GM12891 (cell line): ENCODE measurements at regions not wholly inside any gene's neighbourhood (a gene's known extent, or its start where the extent isn't known, plus 50 kb on each side); places are given as distances from the start of the nearest gene placed in this dataset.

ENCODE experiments used
- DNase-seq: peaks from one replicate; pipeline ENCODE4 v3.0.0; 2011; ENCODE audit warnings: low spot score; ENCODE audit not compliant: insufficient read length
- FAIRE-seq: peaks from 2 replicates; lab custom pipeline; 2011; peaks lifted over from hg19 to GRCh38; lab: Jason Lieb, UNC
- PAX5 ChIP-seq: IDR thresholded peaks from 2 replicates; pipeline ENCODE4 v1.6.1; 2011; ENCODE audit warnings: low read length, moderate library complexity, mild to moderate bottlenecking; ENCODE audit not compliant: insufficient read depth, severe bottlenecking
- POLR2A ChIP-seq: IDR thresholded peaks from 2 replicates; pipeline ENCODE4 v1.6.1; 2011; ENCODE audit warnings: low read depth, low read length, control low read depth
- POLR2AphosphoS5 ChIP-seq: IDR thresholded peaks from 2 replicates; pipeline ENCODE4 v1.6.1; 2011; ENCODE audit warnings: low read depth, low read length, control low read depth
- POU2F2 ChIP-seq: IDR thresholded peaks from 2 replicates; pipeline ENCODE4 v1.6.1; 2011; ENCODE audit warnings: low read depth, mild to moderate bottlenecking, control low read depth, low read length, moderate library complexity
- SPI1 ChIP-seq: IDR thresholded peaks from 2 replicates; pipeline ENCODE4 v1.6.1; 2011; ENCODE audit warnings: low read depth, low read length, control low read depth
- TAF1 ChIP-seq: IDR thresholded peaks from 2 replicates; pipeline ENCODE4 v1.6.1; 2011; ENCODE audit warnings: low read depth, low read length, control low read depth

DNA sequence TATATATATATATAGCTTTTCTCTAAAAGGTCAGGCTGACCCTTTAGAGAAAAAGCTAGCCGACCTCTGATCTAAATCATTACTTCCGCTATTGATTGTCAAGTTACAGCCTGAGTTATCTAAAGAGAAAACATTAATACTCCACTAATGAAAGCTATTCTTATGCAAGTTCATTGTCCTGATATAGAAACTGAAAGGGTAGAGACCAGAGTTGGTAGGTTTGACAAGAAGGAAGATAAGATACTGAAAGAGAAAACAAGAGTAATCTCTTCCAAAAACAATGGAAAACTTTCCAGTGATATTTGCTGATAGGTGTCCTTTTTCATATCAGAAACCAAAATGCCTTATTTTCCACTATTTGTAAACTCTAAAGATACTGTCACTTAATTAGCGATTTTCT is 62.8 kb upstream of the SLC39A10 start:
- FAIRE-seq (no peak), DNase-seq (no peak)
- TF ChIP-seq POLR2A, result no peak

DNA sequence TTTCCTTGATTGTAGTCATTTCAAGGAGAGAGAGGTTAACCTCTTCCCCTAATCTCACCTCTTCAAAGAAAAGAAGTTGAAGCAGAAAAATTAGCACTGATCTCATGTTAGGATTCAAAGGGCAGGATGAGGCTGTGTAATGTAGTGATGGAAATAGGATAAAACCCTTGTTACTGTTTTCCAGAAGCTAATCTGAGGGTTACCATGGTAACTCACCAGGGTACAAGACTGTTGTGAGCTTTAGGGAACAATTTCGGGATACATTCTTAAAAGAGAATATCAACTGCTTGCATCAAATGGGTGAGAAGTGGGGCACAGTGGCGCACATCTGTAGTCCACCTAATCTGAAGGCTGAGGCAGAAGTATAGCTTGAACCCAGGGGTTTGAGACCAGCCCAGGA is 64.9 kb upstream of the SLC39A10 start:
- no peak for TF ChIP-seq POLR2AphosphoS5
- no peak for TF ChIP-seq POU2F2
- no peak for TF ChIP-seq SPI1
- TF ChIP-seq POLR2A, result no peak
- no peak for TF ChIP-seq TAF1
- FAIRE-seq, result no peak

DNA sequence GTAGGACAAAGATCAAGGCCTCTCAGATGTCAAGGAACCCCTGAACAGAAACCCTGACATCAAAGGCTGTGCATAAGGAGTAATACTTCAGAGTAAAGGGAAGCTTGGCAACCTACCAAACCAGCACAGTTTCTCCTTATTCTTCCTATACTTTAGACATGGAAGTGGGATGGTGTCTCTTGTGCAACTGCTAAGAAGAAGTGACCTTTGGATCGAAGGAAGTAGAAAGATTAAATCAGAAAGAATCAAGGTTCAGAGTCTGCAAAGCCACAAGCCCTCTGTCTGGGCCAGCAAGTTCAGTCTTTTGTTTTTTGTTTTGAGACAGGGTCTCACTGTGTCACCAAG is 66.2 kb upstream of the SLC39A10 start:
- DNase-seq, result no peak
- no peak for TF ChIP-seq PAX5
- TF ChIP-seq POLR2A, result no peak
- no peak for TF ChIP-seq POU2F2
- TF ChIP-seq TAF1, result no peak
- TF ChIP-seq POLR2AphosphoS5, result no peak
- TF ChIP-seq SPI1, result no peak
- no peak for FAIRE-seq

More for the DNA sequence above, 64.9 kb upstream of the SLC39A10 start:
- DNase-seq, result no peak

DNA sequence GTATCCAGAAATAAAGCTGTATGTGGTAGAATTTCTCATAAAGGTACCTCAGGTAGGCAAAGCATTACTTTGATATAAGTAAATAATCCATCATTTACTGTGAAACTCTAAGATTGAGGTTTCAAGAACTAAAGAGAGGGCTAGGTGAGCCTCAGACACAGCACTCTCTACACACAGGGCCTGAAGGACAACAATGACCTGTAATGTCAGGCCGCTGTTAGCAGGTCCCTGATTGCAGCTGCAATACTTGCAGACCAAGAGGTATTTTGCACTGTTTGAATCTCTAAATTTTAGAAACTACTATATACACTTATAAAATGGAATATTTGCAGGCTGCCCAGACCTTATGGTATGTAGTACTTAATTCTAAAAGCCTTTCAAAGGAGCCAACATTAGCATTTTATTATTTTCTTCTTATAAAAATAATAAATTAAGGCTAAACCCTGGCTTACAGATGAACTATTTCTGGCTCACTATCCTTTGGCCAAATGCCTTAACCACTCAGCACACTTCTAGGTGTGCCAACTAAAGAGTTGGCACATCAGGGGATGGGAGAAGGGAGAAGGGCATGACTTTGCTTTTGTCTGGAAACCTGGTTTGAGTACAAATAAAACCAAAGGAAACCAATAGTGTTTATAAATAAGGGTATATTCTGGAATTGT is 66.7 kb upstream of the SLC39A10 start:
- FAIRE-seq (no peak), DNase-seq (no peak)
- TF ChIP-seq TAF1, result no peak
- no peak for TF ChIP-seq POLR2AphosphoS5
- TF ChIP-seq PAX5, result no peak
- TF ChIP-seq SPI1, result no peak
- no peak for TF ChIP-seq POU2F2
- no peak for TF ChIP-seq POLR2A

DNA sequence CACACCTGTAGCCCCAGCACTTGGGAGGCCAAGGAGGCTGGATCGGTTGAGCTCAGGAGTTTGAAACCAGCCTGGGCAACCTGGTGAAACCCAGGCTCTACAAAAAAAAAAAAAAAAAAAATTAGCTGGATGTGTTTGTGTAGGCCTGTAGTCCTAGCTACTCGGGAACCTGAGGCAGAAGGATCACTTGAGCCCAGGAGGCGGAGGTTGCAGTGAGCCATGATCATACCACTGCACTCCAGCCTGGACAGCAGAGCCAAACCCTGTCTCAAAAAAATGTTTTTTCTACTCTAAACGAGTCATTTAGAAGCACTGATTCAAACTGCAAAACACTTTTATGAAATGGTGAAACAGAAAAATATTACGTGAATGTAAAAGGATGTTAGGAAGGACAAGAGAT is 69.1 kb upstream of the SLC39A10 start:
- TF ChIP-seq PAX5, result no peak
- no peak for TF ChIP-seq POU2F2
- no peak for TF ChIP-seq TAF1
- TF ChIP-seq SPI1, result no peak
- no peak for TF ChIP-seq POLR2A
- no peak for TF ChIP-seq POLR2AphosphoS5
- FAIRE-seq (no peak), DNase-seq (no peak)

DNA sequence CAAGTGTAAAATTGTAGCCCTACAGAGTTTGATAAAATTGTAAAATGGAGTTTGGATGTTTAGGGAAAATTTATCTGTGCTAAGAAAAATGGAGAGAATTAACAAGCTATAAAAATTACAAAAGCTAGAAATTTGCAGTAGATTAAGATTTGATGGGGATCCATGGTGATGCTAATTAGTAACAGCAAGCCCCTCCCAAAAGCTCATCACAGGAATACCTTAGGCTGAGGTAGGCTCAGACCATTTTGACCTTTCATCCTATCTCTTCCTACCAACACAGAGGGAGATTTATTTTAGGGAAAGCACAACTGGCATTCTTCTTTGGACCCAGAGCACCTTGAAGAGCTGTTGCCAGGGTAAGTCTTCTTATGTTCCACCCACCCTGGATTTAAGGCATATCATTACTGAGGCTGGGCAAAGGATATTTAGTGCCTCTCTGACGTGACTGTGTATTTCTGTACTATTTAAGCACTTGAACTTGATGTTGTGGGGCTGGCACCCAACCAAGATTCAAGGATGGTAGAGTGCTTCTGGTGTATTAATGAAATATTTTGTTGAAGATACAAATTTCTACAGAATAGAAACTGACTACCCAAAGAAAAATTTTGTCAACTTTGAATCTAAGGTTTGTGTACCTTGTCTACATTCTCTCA is 70.8 kb upstream of the SLC39A10 start:
- no peak for FAIRE-seq
- DNase-seq, result no peak
- TF ChIP-seq POLR2AphosphoS5, result no peak
- TF ChIP-seq POU2F2, result no peak
- no peak for TF ChIP-seq SPI1
- no peak for TF ChIP-seq PAX5
- no peak for TF ChIP-seq POLR2A

DNA sequence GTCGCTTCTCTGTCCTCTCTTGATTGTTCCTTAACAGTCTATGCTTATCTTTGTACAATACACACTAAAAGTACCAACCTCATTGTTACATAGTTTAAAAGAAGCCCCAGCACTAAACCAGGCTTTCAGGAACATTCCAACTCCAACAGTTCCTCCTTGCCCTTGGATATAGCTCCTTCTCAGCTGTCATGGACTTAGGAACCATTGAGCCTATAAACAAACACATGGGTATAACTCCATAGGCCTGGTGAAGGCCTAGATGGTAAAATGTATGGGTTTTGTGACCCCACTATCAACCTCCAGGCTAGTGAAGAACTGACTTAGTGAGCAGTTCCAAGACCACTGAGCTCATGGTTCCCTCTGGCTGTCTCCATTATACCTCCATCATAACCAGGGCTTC is 74.8 kb upstream of the SLC39A10 start:
- TF ChIP-seq TAF1, result no peak
- no peak for TF ChIP-seq SPI1
- TF ChIP-seq POLR2A, result no peak
- TF ChIP-seq POLR2AphosphoS5, result no peak
- no peak for TF ChIP-seq POU2F2
- TF ChIP-seq PAX5, result no peak
- FAIRE-seq (no peak), DNase-seq (no peak)

DNA sequence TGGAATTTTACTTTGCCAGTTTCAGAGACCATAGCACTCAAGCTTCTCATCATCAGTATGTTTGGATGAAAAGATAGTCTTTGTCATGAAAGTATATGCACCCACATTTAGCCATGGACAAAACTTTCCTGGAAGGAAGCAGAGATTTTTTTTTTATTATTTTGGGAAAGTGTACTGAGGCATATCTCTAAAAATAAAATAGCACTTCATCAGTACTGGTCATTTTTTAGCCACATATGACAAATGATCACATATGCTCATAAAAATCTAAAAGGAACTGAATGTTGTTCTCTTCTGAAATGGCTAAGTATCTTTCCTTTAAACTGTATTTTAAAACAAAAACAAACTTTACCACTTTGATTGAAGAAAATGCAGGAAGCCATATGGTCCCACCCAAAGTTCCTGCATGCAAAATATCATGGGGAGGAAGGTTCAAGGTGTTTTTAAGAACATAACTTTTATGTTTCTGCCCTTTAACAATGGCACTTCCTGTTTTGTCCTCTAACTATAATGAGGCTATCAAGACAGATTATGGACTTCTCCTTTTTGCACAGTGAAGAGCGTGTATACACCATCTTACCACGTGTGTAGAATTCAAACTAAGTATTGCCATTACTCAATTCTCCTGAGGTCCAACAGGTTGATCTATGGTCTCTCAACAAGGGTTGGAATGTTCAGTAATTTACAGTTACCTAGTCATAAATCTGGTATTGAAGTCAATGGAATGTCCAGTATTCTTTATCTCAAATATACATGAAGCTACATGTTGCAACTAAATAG is 77.1 kb upstream of the SLC39A10 start:
- no peak for DNase-seq
- TF ChIP-seq SPI1 (peak; percentile 93), PAX5 (no peak)
- FAIRE-seq, result peak; percentile 50

DNA sequence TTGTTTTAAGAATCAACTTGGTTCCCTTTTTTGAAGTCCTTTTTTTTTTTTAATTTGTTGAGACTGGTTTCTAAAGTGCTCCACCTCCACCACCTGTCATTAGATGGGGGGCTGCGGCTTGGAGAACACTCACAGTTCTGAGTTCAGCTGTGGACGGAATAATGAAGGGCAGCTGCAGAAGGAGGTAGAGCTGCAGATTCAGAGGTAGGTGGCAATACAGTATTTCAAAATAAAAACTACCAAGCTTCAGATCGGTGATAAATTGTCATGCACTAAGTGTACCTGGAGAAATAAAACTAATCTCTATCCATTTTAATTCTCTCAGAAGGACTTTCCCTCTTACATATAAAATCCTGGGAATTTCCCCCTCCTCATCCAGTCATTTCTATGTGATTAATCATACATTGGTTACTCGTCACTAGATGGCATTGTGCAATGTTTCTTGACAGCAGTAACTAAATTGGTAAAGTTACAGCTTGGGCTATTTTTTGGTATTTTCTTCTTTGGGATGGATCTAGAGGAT is 81.1 kb upstream of the SLC39A10 start:
- FAIRE-seq (peak; percentile 75), DNase-seq (no peak)

More for the DNA sequence above, 81.1 kb upstream of the SLC39A10 start:
- TF ChIP-seq TAF1 (no peak), POU2F2 (no peak), POLR2AphosphoS5 (no peak), PAX5 (no peak), SPI1 (no peak), POLR2A (no peak)
